HEK293 (cell line): ENCODE measurements at regions not wholly inside any gene's neighbourhood (a gene's known extent, or its start where the extent isn't known, plus 50 kb on each side); places are given as distances from the start of the nearest gene placed in this dataset.

ENCODE experiments used
- CTCF ChIA-PET: fragments of 350-600 bp; formaldehyde crosslinking; extraction: SDS; loops from one replicate; lab custom pipeline; 2021; ENCODE audit warnings: antibody characterized with exemption; lab: Yijun Ruan, JAX
- POLR2A ChIA-PET: fragments of 300-600 bp; formaldehyde crosslinking; extraction: SDS; loops from one replicate; lab custom pipeline; 2020; ENCODE audit warnings: antibody characterized with exemption, inconsistent platforms; lab: Yijun Ruan, JAX
- H3K27ac ChIP-seq: fragments of 200-500 bp; sonication (Bioruptor generic); 2 replicates; pipeline ENCODE4 v1.5.1; 2014; ENCODE audit warnings: low read depth, low read length, control low read depth, inconsistent platforms; ENCODE audit errors: extremely low read depth
- H3K36me3 ChIP-seq, 2 experiments: fragments of 200-500 bp in 1 of 2; sonication (Bioruptor generic) in 1 of 2; 1 replicate in 1 of 2; 2 replicates in 1 of 2; pipeline ENCODE4 v1.5.1; 2014 to 2017; ENCODE audit warnings: inconsistent platforms in 2 of 2, low read length in 2 of 2; ENCODE audit not compliant: control insufficient read depth in 2 of 2, insufficient read depth in 1 of 2
- H3K4me1 ChIP-seq: fragments of 200-500 bp; sonication (Bioruptor generic); 2 replicates; pipeline ENCODE4 v1.5.1; 2014; ENCODE audit warnings: mild to moderate bottlenecking, low read length, inconsistent platforms; ENCODE audit not compliant: control insufficient read depth, insufficient read depth
- H3K4me3 ChIP-seq: 2 replicates; pipeline ENCODE4 v1.5.1; 2011; ENCODE audit warnings: low read depth, mild to moderate bottlenecking, control low read depth, low read length, moderate library complexity
- H3K9me3 ChIP-seq: fragments of 200-500 bp; sonication (Bioruptor generic); 2 replicates; pipeline ENCODE4 v1.5.1; 2014; ENCODE audit warnings: low read depth, low read length, inconsistent platforms; ENCODE audit not compliant: control insufficient read depth, insufficient read depth
- BCL11A ChIP-seq: fragments of 450-650 bp; formaldehyde crosslinking; IDR thresholded peaks from 2 replicates; pipeline ENCODE4 v1.5.1; 2016; ENCODE audit warnings: low read depth, missing biosample characterization, missing genetic modification characterization
- KLF16 ChIP-seq: fragments of 450-650 bp; formaldehyde crosslinking; IDR thresholded peaks from 2 replicates; pipeline ENCODE4 v1.5.1; 2017; ENCODE audit warnings: missing biosample characterization, missing genetic modification characterization
- KLF17 ChIP-seq: fragments of 450-650 bp; formaldehyde crosslinking; IDR thresholded peaks from 2 replicates; pipeline ENCODE4 v1.5.1; 2016; ENCODE audit warnings: missing biosample characterization, missing genetic modification characterization
- REST ChIP-seq: fragments of 450-650 bp; formaldehyde crosslinking; IDR thresholded peaks from 2 replicates; pipeline ENCODE4 v1.5.1; 2016; ENCODE audit warnings: missing biosample characterization, missing genetic modification characterization
- SCRT1 ChIP-seq: fragments of 450-650 bp; formaldehyde crosslinking; IDR thresholded peaks from 2 replicates; pipeline ENCODE4 v1.5.1; 2016; ENCODE audit warnings: missing biosample characterization, missing genetic modification characterization, borderline replicate concordance
- WT1 ChIP-seq: fragments of 450-650 bp; formaldehyde crosslinking; IDR thresholded peaks from 2 replicates; pipeline ENCODE4 v1.5.1; 2016; ENCODE audit warnings: missing biosample characterization, missing genetic modification characterization
- YY2 ChIP-seq: fragments of 450-650 bp; formaldehyde crosslinking; IDR thresholded peaks from 2 replicates; pipeline ENCODE4 v1.5.1; 2016; ENCODE audit warnings: missing biosample characterization, missing genetic modification characterization
- ZBTB20 ChIP-seq: fragments of 450-650 bp; formaldehyde crosslinking; IDR thresholded peaks from 2 replicates; pipeline ENCODE4 v1.5.1; 2016; ENCODE audit warnings: missing biosample characterization, missing genetic modification characterization
- ZNF169 ChIP-seq: fragments of 450-650 bp; formaldehyde crosslinking; IDR thresholded peaks from 2 replicates; pipeline ENCODE4 v1.5.1; 2016; ENCODE audit warnings: missing biosample characterization, missing genetic modification characterization
- ZNF202 ChIP-seq: fragments of 450-650 bp; formaldehyde crosslinking; IDR thresholded peaks from 2 replicates; pipeline ENCODE4 v1.5.1; 2016; ENCODE audit warnings: missing biosample characterization, missing genetic modification characterization, borderline replicate concordance
- ZNF350 ChIP-seq: fragments of 450-650 bp; formaldehyde crosslinking; IDR thresholded peaks from 2 replicates; pipeline ENCODE4 v1.5.0; 2017; ENCODE audit warnings: missing biosample characterization, mild to moderate bottlenecking, missing genetic modification characterization
- ZNF513 ChIP-seq: fragments of 450-650 bp; IDR thresholded peaks from 2 replicates; pipeline ENCODE4 v1.5.1; 2018; ENCODE audit warnings: missing biosample characterization, missing genetic modification characterization
- ZNF843 ChIP-seq: fragments of 450-650 bp; formaldehyde crosslinking; IDR thresholded peaks from 2 replicates; pipeline ENCODE4 v1.5.1; 2016; ENCODE audit warnings: missing biosample characterization, missing genetic modification characterization
- ZSCAN23 ChIP-seq: fragments of 450-650 bp; formaldehyde crosslinking; IDR thresholded peaks from 2 replicates; pipeline ENCODE4 v1.5.1; 2016; ENCODE audit warnings: missing biosample characterization, missing genetic modification characterization
- TF ChIP-seq, protein P1 (sequence below): fragments of 450-650 bp; formaldehyde crosslinking; IDR thresholded peaks from 2 replicates; pipeline ENCODE4 v1.5.1; 2016; ENCODE audit warnings: missing biosample characterization, missing genetic modification characterization
- TF ChIP-seq, protein P2 (sequence below): fragments of 450-650 bp; formaldehyde crosslinking; conservative IDR thresholded peaks from 2 replicates; pipeline ENCODE4 v1.5.1; 2016; ENCODE audit warnings: low read depth, missing biosample characterization, missing genetic modification characterization
- TF ChIP-seq, protein P3 (sequence below): fragments of 450-650 bp; formaldehyde crosslinking; IDR thresholded peaks from 2 replicates; pipeline ENCODE4 v1.5.1; 2016; ENCODE audit warnings: missing biosample characterization, missing genetic modification characterization
- TF ChIP-seq, protein P4 (sequence below): fragments of 450-650 bp; formaldehyde crosslinking; IDR thresholded peaks from 2 replicates; pipeline ENCODE4 v1.5.1; 2016; ENCODE audit warnings: missing biosample characterization, missing genetic modification characterization
- TF ChIP-seq, protein P5 (sequence below): fragments of 450-650 bp; formaldehyde crosslinking; IDR thresholded peaks from 2 replicates; pipeline ENCODE4 v1.5.0; 2017; ENCODE audit warnings: missing biosample characterization, missing genetic modification characterization, borderline replicate concordance

DNA sequence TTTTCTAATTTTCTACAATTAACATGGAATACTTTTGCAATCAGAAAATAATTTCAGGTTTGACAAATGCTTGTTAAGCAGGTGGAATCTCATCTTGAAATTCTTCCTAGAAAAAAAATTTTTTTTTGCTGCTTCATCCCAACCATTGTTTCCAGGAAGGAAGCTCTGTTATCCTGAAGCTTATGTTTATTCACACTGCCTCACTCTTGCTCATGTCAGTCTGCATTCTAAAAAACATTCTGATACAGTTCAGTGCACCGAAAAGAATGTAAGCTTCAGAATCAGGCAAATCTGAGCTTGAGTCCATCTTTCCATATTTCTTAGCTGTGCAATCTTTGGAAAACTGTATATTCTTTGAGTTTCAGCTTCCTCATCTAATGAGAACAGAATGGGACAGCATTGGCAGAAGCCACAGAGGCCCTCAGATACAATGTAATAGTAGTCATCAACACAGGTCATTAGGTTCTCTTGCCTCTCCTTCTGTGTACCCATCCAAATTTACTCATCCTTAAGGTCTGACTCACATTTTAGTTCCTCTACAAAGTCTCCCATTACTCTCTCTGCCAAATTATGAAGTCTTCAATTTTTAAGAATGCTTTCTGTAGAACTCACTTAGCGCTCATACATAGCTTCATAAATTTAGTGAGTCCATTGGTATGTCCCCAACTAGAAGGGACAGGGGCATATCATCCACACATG is 881.8 kb upstream of the NR2F2 start (continued):
- TF ChIP-seq ZNF843 (tag by site-specific recombination), result no peak
- no peak for TF ChIP-seq KLF16 (tag by site-specific recombination)

- Histone ChIP-seq H3K4me1 (peaks cover 12% of the 10 kb centered on the region; the same call in 1 of the 2 replicates), H3K36me3 (no peaks in the 10 kb centered on the region), H3K27ac (no peak overlapping the region), H3K9me3 (no peaks in the 10 kb centered on the region), H3K4me3 (no peak overlapping the region)
- CTCF ChIA-PET, result interaction anchor here (0.5 to 1.1 kb wide), 4 partner anchors 25 to 881 kb away, joined by 3 to 4 read pairs (median 3); partner anchors contain the start of gene NR2F2
- POLR2A ChIA-PET, result no interaction called here
- TF ChIP-seq ZNF169 (no peak), KLF16 (tag by site-specific recombination) (no peak), KLF17 (no peak), ZSCAN23 (tag by site-specific recombination) (no peak), YY2 (tag by site-specific recombination) (no peak), ZNF202 (tag by site-specific recombination) (no peak), ZNF513 (tag by site-specific recombination) (no peak), SCRT1 (tag by site-specific recombination) (no peak), WT1 (no peak), ZNF350 (tag by site-specific recombination) (no peak), BCL11A (tag by site-specific recombination) (no peak), REST (no peak), ZBTB20 (no peak)
- TF ChIP-seq, protein P1, sequence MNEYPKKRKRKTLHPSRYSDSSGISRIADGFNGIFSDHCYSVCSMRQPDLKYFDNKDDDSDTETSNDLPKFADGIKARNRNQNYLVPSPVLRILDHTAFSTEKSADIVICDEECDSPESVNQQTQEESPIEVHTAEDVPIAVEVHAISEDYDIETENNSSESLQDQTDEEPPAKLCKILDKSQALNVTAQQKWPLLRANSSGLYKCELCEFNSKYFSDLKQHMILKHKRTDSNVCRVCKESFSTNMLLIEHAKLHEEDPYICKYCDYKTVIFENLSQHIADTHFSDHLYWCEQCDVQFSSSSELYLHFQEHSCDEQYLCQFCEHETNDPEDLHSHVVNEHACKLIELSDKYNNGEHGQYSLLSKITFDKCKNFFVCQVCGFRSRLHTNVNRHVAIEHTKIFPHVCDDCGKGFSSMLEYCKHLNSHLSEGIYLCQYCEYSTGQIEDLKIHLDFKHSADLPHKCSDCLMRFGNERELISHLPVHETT, result no peak
- TF ChIP-seq, protein P2, sequence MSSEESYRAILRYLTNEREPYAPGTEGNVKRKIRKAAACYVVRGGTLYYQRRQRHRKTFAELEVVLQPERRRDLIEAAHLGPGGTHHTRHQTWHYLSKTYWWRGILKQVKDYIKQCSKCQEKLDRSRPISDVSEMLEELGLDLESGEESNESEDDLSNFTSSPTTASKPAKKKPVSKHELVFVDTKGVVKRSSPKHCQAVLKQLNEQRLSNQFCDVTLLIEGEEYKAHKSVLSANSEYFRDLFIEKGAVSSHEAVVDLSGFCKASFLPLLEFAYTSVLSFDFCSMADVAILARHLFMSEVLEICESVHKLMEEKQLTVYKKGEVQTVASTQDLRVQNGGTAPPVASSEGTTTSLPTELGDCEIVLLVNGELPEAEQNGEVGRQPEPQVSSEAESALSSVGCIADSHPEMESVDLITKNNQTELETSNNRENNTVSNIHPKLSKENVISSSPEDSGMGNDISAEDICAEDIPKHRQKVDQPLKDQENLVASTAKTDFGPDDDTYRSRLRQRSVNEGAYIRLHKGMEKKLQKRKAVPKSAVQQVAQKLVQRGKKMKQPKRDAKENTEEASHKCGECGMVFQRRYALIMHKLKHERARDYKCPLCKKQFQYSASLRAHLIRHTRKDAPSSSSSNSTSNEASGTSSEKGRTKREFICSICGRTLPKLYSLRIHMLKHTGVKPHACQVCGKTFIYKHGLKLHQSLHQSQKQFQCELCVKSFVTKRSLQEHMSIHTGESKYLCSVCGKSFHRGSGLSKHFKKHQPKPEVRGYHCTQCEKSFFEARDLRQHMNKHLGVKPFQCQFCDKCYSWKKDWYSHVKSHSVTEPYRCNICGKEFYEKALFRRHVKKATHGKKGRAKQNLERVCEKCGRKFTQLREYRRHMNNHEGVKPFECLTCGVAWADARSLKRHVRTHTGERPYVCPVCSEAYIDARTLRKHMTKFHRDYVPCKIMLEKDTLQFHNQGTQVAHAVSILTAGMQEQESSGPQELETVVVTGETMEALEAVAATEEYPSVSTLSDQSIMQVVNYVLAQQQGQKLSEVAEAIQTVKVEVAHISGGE (tag by site-specific recombination), result no peak
- TF ChIP-seq, protein P3, sequence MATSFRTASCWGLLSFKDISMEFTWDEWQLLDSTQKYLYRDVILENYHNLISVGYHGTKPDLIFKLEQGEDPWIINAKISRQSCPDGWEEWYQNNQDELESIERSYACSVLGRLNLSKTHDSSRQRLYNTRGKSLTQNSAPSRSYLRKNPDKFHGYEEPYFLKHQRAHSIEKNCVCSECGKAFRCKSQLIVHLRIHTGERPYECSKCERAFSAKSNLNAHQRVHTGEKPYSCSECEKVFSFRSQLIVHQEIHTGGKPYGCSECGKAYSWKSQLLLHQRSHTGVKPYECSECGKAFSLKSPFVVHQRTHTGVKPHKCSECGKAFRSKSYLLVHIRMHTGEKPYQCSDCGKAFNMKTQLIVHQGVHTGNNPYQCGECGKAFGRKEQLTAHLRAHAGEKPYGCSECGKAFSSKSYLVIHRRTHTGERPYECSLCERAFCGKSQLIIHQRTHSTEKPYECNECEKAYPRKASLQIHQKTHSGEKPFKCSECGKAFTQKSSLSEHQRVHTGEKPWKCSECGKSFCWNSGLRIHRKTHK (tag by site-specific recombination), result no peak
- TF ChIP-seq, protein P4, sequence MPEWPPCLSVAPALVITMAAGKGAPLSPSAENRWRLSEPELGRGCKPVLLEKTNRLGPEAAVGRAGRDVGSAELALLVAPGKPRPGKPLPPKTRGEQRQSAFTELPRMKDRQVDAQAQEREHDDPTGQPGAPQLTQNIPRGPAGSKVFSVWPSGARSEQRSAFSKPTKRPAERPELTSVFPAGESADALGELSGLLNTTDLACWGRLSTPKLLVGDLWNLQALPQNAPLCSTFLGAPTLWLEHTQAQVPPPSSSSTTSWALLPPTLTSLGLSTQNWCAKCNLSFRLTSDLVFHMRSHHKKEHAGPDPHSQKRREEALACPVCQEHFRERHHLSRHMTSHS (tag by site-specific recombination), result no peak
- TF ChIP-seq, protein P5, sequence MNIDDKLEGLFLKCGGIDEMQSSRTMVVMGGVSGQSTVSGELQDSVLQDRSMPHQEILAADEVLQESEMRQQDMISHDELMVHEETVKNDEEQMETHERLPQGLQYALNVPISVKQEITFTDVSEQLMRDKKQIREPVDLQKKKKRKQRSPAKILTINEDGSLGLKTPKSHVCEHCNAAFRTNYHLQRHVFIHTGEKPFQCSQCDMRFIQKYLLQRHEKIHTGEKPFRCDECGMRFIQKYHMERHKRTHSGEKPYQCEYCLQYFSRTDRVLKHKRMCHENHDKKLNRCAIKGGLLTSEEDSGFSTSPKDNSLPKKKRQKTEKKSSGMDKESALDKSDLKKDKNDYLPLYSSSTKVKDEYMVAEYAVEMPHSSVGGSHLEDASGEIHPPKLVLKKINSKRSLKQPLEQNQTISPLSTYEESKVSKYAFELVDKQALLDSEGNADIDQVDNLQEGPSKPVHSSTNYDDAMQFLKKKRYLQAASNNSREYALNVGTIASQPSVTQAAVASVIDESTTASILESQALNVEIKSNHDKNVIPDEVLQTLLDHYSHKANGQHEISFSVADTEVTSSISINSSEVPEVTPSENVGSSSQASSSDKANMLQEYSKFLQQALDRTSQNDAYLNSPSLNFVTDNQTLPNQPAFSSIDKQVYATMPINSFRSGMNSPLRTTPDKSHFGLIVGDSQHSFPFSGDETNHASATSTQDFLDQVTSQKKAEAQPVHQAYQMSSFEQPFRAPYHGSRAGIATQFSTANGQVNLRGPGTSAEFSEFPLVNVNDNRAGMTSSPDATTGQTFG (tag by site-specific recombination), result no peak
Observed at GRCh38 chr15:95449230-95449628, 881.3 kb upstream of the NR2F2 start.
